C4-2B (cell line): ENCODE measurements at regions not wholly inside any gene's neighbourhood (a gene's known extent, or its start where the extent isn't known, plus 50 kb on each side); places are given as distances from the start of the nearest gene placed in this dataset.

Experiments used
- H3K27ac ChIP-seq: fragments of 450-650 bp; 2 replicates; pipeline ENCODE4 v1.5.1; 2017
- ZFX ChIP-seq: fragments of 450-650 bp; IDR thresholded peaks from 2 replicates; pipeline ENCODE4 v1.6.1; 2017
- TF ChIP-seq, protein P1 (sequence below): fragments of 450-650 bp; conservative IDR thresholded peaks from 2 replicates; pipeline ENCODE4 v1.5.1; 2017; ENCODE audit warnings: mild to moderate bottlenecking

- H3K27ac ChIP-seq = no peak overlapping the region
- TF ChIP-seq, protein P1, sequence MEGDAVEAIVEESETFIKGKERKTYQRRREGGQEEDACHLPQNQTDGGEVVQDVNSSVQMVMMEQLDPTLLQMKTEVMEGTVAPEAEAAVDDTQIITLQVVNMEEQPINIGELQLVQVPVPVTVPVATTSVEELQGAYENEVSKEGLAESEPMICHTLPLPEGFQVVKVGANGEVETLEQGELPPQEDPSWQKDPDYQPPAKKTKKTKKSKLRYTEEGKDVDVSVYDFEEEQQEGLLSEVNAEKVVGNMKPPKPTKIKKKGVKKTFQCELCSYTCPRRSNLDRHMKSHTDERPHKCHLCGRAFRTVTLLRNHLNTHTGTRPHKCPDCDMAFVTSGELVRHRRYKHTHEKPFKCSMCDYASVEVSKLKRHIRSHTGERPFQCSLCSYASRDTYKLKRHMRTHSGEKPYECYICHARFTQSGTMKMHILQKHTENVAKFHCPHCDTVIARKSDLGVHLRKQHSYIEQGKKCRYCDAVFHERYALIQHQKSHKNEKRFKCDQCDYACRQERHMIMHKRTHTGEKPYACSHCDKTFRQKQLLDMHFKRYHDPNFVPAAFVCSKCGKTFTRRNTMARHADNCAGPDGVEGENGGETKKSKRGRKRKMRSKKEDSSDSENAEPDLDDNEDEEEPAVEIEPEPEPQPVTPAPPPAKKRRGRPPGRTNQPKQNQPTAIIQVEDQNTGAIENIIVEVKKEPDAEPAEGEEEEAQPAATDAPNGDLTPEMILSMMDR = no peak
These were observed 564.4 kb downstream of the TBL1XR1 start for GRCh38 chr3:176632925-176633324.

- TF ChIP-seq ZFX = no peak
- TF ChIP-seq, protein P1 = no peak
These were observed 566.1 kb downstream of the TBL1XR1 start for GRCh38 chr3:176631165-176631564.

GRCh38 chr3:176628101-176628639 is 569.1 kb downstream of the TBL1XR1 start:
- H3K27ac ChIP-seq = no peak overlapping the region
- no peak for TF ChIP-seq ZFX
- TF ChIP-seq, protein P1 = no peak

More at GRCh38 chr3:176631165-176631564, 566.1 kb downstream of the TBL1XR1 start:
- no peak overlapping the region for H3K27ac ChIP-seq

GRCh38 chr3:176623468-176624150 is 573.7 kb downstream of the TBL1XR1 start:
- TF ChIP-seq, protein P1 = no peak
- no peak for TF ChIP-seq ZFX
- H3K27ac ChIP-seq = no peak overlapping the region

- TF ChIP-seq ZFX = no peak
- TF ChIP-seq, protein P1 = no peak
- no peak overlapping the region for H3K27ac ChIP-seq
These were observed 577.4 kb downstream of the TBL1XR1 start for GRCh38 chr3:176619833-176620232.

- TF ChIP-seq, protein P1 = no peak
- TF ChIP-seq ZFX = no peak
- H3K27ac ChIP-seq = no peak overlapping the region
These were observed 581.5 kb downstream of the TBL1XR1 start for GRCh38 chr3:176615826-176616225.

GRCh38 chr3:176611703-176612102 is 585.6 kb downstream of the TBL1XR1 start:
- TF ChIP-seq, protein P1 = no peak
- TF ChIP-seq ZFX = no peak
- H3K27ac ChIP-seq = no peak overlapping the region
